Mucosa of rectum (tissue), 2 donors: ENCODE measurements at regions not wholly inside any gene's neighbourhood (a gene's known extent, or its start where the extent isn't known, plus 50 kb on each side); places are given as distances from the start of the nearest gene placed in this dataset.

ENCODE experiments used
- H3K27ac ChIP-seq, 2 donors: one replicate each; pipeline ENCODE4 v1.7.0; 2013; ENCODE audit warnings: inconsistent platforms in 2 of 2, low read depth in 2 of 2, low read length in 2 of 2
- H3K27me3 ChIP-seq, 2 donors: one replicate each; pipeline ENCODE4 v1.7.0; 2013; ENCODE audit warnings: low read length in 2 of 2; ENCODE audit not compliant: control insufficient read depth in 2 of 2, insufficient read depth in 2 of 2
- H3K36me3 ChIP-seq, 2 donors: one replicate each; pipeline ENCODE4 v1.7.0; 2013; ENCODE audit warnings: low read length in 2 of 2; ENCODE audit not compliant: control insufficient read depth in 2 of 2, insufficient read depth in 2 of 2
- H3K4me1 ChIP-seq, 2 donors: one replicate each; pipeline ENCODE4 v1.7.0; 2013; ENCODE audit warnings: low read length in 2 of 2, mild to moderate bottlenecking in 1 of 2; ENCODE audit not compliant: control insufficient read depth in 2 of 2, insufficient read depth in 2 of 2
- H3K4me3 ChIP-seq, 2 donors: one replicate each; pipeline ENCODE4 v1.7.0; 2013; ENCODE audit warnings: low read length in 2 of 2
- H3K9ac ChIP-seq, 2 donors: one replicate each; pipeline ENCODE4 v1.7.0; 2013; ENCODE audit warnings: low read length in 2 of 2, low read depth in 1 of 2, mild to moderate bottlenecking in 1 of 2
- H3K9me3 ChIP-seq, 2 donors: one replicate each; pipeline ENCODE4 v1.7.0; 2013; ENCODE audit warnings: low read length in 2 of 2; ENCODE audit not compliant: control insufficient read depth in 2 of 2
- donor health status: healthy.
- donor health status: Normal muscosa, but diverticular disease.

GRCh38 chr9:28272127-28272526 is 698.8 kb upstream of the C9orf72 start:
- no peak overlapping the region for H3K27ac ChIP-seq
- H3K9ac ChIP-seq: no peak overlapping the region
- no peaks in the 10 kb centered on the region for H3K27me3 ChIP-seq
- no peaks in the 10 kb centered on the region for H3K9me3 ChIP-seq
- no peaks in the 10 kb centered on the region for H3K4me1 ChIP-seq
- H3K36me3 ChIP-seq: no peaks in the 10 kb centered on the region
- H3K4me3 ChIP-seq: no peak overlapping the region

- no peak overlapping the region for H3K27ac ChIP-seq
- no peaks in the 10 kb centered on the region for H3K9me3 ChIP-seq
- no peaks in the 10 kb centered on the region for H3K36me3 ChIP-seq
- no peak overlapping the region for H3K9ac ChIP-seq
- H3K4me1 ChIP-seq: no peaks in the 10 kb centered on the region
- no peaks in the 10 kb centered on the region for H3K27me3 ChIP-seq
- no peak overlapping the region for H3K4me3 ChIP-seq
These were observed 714.2 kb upstream of the C9orf72 start for GRCh38 chr9:28287455-28287854.

- no peaks in the 10 kb centered on the region for H3K4me1 ChIP-seq
- H3K27ac ChIP-seq: no peak overlapping the region
- H3K36me3 ChIP-seq: no peaks in the 10 kb centered on the region
- no peak overlapping the region for H3K4me3 ChIP-seq
- H3K9ac ChIP-seq: no peak overlapping the region
- H3K9me3 ChIP-seq: no peaks in the 10 kb centered on the region
- no peaks in the 10 kb centered on the region for H3K27me3 ChIP-seq
These were observed 716.5 kb upstream of the C9orf72 start for GRCh38 chr9:28289746-28290145.

GRCh38 chr9:28293369-28294090 is 720.2 kb upstream of the C9orf72 start:
- Histone ChIP-seq H3K4me1 (no peaks in the 10 kb centered on the region), H3K9me3 (no peaks in the 10 kb centered on the region), H3K27me3 (no peaks in the 10 kb centered on the region), H3K27ac (no peak overlapping the region), H3K4me3 (no peak overlapping the region), H3K36me3 (no peaks in the 10 kb centered on the region), H3K9ac (no peak overlapping the region)

DNA sequence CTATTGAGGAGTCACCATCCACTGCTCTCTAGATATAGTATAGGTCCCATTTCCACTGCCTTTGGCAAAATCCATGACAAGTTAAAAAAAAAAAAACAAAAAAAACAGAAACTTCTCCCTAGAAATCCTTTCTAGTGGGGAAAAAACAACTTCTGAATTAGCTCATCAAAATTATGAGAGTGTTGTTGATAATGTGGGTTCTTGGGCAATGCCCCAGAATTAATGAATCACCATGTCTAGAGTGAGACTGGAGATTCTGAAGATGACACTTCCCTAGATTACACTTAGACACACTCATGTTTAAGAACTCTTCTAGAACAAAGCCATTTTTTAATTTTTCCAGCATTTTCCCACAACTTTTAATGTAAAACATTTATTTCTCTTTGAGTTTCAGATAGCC is 728.0 kb upstream of the C9orf72 start:
- Histone ChIP-seq H3K4me1 (no peaks in the 10 kb centered on the region), H3K27ac (no peak overlapping the region), H3K9ac (no peak overlapping the region), H3K9me3 (no peaks in the 10 kb centered on the region), H3K27me3 (no peaks in the 10 kb centered on the region), H3K4me3 (no peak overlapping the region), H3K36me3 (no peaks in the 10 kb centered on the region)

DNA sequence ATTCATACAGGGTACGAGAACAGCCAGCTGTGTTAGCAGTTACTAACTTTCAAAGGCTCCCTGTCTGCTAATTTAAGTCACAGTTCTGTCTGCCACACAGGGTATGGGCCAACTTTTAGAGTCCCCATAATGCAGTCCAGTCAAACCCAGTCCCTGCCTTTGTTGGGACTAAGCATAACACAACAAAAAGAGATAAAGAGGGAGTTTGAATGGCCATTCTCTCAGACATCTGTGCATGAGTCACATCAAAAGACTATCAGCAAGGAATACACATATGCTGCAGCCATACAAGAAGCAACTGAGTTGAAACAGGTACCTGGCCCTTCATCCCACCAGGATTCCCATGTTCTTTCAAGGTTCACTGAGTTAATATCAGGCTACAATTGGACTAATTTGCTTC is 744.5 kb upstream of the C9orf72 start:
- no peak overlapping the region for H3K27ac ChIP-seq
- no peaks in the 10 kb centered on the region for H3K27me3 ChIP-seq
- H3K9me3 ChIP-seq: no peaks in the 10 kb centered on the region
- H3K4me3 ChIP-seq: no peak overlapping the region
- H3K9ac ChIP-seq: no peak overlapping the region
- H3K4me1 ChIP-seq: no peaks in the 10 kb centered on the region
- no peaks in the 10 kb centered on the region for H3K36me3 ChIP-seq

DNA sequence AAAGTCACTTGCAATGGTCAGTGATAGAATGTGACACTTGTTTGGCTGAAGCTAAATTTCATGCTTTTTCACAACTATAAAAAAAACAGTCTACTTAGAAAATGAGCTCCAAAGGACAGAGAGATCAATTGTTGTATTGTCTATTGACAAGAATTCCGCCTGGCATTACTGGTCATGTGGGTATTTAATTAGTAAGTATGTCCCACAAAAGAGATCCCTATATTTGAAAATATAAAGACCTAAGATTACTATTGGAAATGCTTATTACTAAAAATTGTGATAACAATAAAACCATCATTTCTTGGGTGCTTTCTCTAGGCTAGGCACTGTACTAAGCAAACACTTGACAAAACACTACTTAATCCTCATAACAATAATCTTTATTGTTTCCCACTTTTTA is 745.2 kb upstream of the C9orf72 start:
- no peaks in the 10 kb centered on the region for H3K36me3 ChIP-seq
- no peak overlapping the region for H3K4me3 ChIP-seq
- no peak overlapping the region for H3K27ac ChIP-seq
- no peaks in the 10 kb centered on the region for H3K9me3 ChIP-seq
- no peaks in the 10 kb centered on the region for H3K4me1 ChIP-seq
- H3K9ac ChIP-seq: no peak overlapping the region
- H3K27me3 ChIP-seq: no peaks in the 10 kb centered on the region

DNA sequence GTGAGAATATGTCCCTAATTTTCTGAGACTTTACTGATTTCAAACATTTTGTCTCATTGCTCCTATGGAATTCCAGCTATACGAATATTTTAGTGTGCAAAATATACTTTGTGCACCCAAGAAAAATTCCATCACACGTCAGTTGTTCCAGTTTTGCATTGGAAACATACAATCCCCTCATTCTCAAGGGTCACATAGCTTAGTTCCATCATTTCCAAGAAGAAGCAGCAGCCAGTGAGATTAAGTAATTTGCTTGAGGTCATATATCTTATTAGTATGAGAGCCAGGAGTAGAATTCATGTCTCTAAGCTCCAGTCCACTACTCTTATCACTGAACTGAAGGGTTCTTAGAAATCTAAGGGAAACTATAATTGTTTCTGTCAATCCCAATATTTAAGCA is 746.7 kb upstream of the C9orf72 start:
- Histone ChIP-seq H3K9ac (no peak overlapping the region), H3K27me3 (no peaks in the 10 kb centered on the region), H3K4me3 (no peak overlapping the region), H3K9me3 (no peaks in the 10 kb centered on the region), H3K36me3 (no peaks in the 10 kb centered on the region), H3K27ac (no peak overlapping the region), H3K4me1 (no peaks in the 10 kb centered on the region)

- Histone ChIP-seq H3K9me3 (no peaks in the 10 kb centered on the region), H3K36me3 (no peaks in the 10 kb centered on the region), H3K4me1 (no peaks in the 10 kb centered on the region), H3K9ac (no peak overlapping the region), H3K4me3 (no peak overlapping the region), H3K27me3 (no peaks in the 10 kb centered on the region), H3K27ac (no peak overlapping the region)
These were observed 747.3 kb upstream of the C9orf72 start for GRCh38 chr9:28320616-28321015.

DNA sequence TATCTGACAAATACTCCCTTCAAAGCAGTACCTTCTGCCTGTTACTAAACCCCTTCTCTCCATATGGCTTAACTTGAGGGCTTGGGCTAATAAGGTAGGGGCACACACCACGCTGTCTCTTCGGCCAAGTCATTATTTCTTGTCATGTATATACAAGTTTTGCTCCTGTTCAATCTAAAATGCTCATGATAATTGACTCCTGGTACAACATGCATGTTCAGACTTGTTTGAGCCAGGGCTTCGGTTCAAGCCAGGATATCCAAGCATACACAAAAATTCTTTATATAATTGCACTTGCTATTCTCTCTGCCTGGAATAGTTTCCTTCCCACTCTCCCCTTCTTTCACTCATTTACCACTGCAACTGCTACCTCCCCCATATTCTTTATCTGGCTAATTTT is 756.0 kb upstream of the C9orf72 start:
- Histone ChIP-seq H3K27me3 (no peaks in the 10 kb centered on the region), H3K27ac (no peak overlapping the region), H3K36me3 (no peaks in the 10 kb centered on the region), H3K9me3 (no peaks in the 10 kb centered on the region), H3K4me3 (no peak overlapping the region), H3K9ac (no peak overlapping the region), H3K4me1 (no peaks in the 10 kb centered on the region)

GRCh38 chr9:28332648-28333047 is 759.4 kb upstream of the C9orf72 start:
- no peaks in the 10 kb centered on the region for H3K27me3 ChIP-seq
- H3K4me3 ChIP-seq: no peak overlapping the region
- no peaks in the 10 kb centered on the region for H3K36me3 ChIP-seq
- H3K9me3 ChIP-seq: no peaks in the 10 kb centered on the region
- no peaks in the 10 kb centered on the region for H3K4me1 ChIP-seq
- H3K27ac ChIP-seq: no peak overlapping the region
- H3K9ac ChIP-seq: no peak overlapping the region
